ENCODE measurements at regions not wholly inside any gene's neighbourhood (a gene's known extent, or its start where the extent isn't known, plus 50 kb on each side); places are given as distances from the start of the nearest gene placed in this dataset.

- TF ChIP-seq, protein P1, sequence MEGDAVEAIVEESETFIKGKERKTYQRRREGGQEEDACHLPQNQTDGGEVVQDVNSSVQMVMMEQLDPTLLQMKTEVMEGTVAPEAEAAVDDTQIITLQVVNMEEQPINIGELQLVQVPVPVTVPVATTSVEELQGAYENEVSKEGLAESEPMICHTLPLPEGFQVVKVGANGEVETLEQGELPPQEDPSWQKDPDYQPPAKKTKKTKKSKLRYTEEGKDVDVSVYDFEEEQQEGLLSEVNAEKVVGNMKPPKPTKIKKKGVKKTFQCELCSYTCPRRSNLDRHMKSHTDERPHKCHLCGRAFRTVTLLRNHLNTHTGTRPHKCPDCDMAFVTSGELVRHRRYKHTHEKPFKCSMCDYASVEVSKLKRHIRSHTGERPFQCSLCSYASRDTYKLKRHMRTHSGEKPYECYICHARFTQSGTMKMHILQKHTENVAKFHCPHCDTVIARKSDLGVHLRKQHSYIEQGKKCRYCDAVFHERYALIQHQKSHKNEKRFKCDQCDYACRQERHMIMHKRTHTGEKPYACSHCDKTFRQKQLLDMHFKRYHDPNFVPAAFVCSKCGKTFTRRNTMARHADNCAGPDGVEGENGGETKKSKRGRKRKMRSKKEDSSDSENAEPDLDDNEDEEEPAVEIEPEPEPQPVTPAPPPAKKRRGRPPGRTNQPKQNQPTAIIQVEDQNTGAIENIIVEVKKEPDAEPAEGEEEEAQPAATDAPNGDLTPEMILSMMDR (IDR thresholded peaks at IDR 0.05; ENCODE audit: borderline replicate concordance) = no peak
- intact Hi-C loops (cut with micrococcal nuclease) = no loop called here
- no peak for DNase-seq
- no peaks in the 10 kb centered on the region for H3K4me1 ChIP-seq
- no peak overlapping the region for H3K27ac ChIP-seq (replicated peaks)
- no peak overlapping the region for H3K4me3 ChIP-seq
- no peaks in the 10 kb centered on the region for H3K9me3 ChIP-seq (replicated peaks)
- H3K27me3 ChIP-seq (ENCODE audit: low read depth) = peaks cover 20% of the 10 kb centered on the region
- no peaks in the 10 kb centered on the region for H3K36me3 ChIP-seq
These were observed 190.9 kb upstream of the TUT7 start for GRCh38 chr9:86545090-86545489.

DNA sequence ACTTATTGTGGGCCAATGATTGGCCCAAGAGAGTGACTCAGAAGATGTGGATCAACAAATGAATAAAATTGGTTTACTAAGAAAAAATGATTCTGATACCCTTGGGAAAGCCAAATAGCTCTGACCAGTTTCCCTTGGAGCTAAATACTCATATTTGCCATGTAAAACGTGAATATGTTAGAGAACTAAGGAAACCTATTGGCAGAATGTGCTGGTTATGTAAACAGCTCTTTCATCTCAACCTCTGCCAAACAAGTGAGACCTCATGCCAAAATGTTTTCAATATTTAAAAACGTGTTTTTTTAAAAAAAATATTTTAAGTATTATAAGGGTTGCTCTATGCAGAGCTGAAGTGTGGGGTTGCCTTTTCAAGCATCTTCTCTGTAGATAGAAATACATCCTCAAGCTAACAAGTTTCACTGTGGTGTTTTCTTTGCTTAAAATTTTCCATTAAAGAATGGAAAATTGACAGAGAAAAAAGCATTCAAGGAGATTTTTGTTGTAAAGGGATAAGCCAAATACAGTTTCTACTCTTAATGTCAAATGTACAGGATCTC lies 186.9 kb upstream of the TUT7 start:
- H3K36me3 ChIP-seq = no peaks in the 10 kb centered on the region
- TF ChIP-seq, protein P1 (IDR thresholded peaks at IDR 0.05; ENCODE audit: borderline replicate concordance) = no peak
- H3K4me1 ChIP-seq = no peaks in the 10 kb centered on the region
- H3K27me3 ChIP-seq (ENCODE audit: low read depth) = no peaks in the 10 kb centered on the region
- no peak overlapping the region for H3K4me3 ChIP-seq
- peaks cover 8% of the 10 kb centered on the region for H3K9me3 ChIP-seq (replicated peaks)
- H3K27ac ChIP-seq (replicated peaks) = no peak overlapping the region
- intact Hi-C loops (cut with micrococcal nuclease) = no loop called here
- no peak for DNase-seq

GRCh38 chr9:86535406-86535915 lies 181.3 kb upstream of the TUT7 start:
- Histone ChIP-seq H3K4me1 (no peaks in the 10 kb centered on the region), H3K27me3 (ENCODE audit: low read depth) (peaks cover 1% of the 10 kb centered on the region), H3K27ac (replicated peaks) (no peak overlapping the region), H3K4me3 (no peak overlapping the region), H3K36me3 (no peaks in the 10 kb centered on the region), H3K9me3 (replicated peaks) (peaks cover 9% of the 10 kb centered on the region)
- TF ChIP-seq, protein P1 (IDR thresholded peaks at IDR 0.05; ENCODE audit: borderline replicate concordance) = no peak
- intact Hi-C loops (cut with micrococcal nuclease) = no loop called here
- no peak for DNase-seq

- intact Hi-C loops (cut with micrococcal nuclease) = no loop called here
- Histone ChIP-seq H3K27ac (replicated peaks) (peak overlapping the region; percentile 59), H3K27me3 (ENCODE audit: low read depth) (peaks cover 6% of the 10 kb centered on the region), H3K4me1 (no peaks in the 10 kb centered on the region), H3K36me3 (no peaks in the 10 kb centered on the region), H3K9me3 (replicated peaks) (peaks cover 9% of the 10 kb centered on the region), H3K4me3 (no peak overlapping the region)
- TF ChIP-seq, protein P1 (IDR thresholded peaks at IDR 0.05; ENCODE audit: borderline replicate concordance) = no peak
- DNase-seq = no peak
These were observed 180.5 kb upstream of the TUT7 start for GRCh38 chr9:86534572-86535258.

- H3K9me3 ChIP-seq (replicated peaks) = peaks cover 7% of the 10 kb centered on the region
- no peaks in the 10 kb centered on the region for H3K36me3 ChIP-seq
- no peak for DNase-seq
- intact Hi-C loops (cut with micrococcal nuclease) = no loop called here
- H3K27me3 ChIP-seq (ENCODE audit: low read depth) = peaks cover 31% of the 10 kb centered on the region
- no peak overlapping the region for H3K27ac ChIP-seq (replicated peaks)
- TF ChIP-seq, protein P1 (IDR thresholded peaks at IDR 0.05; ENCODE audit: borderline replicate concordance) = no peak
- no peaks in the 10 kb centered on the region for H3K4me1 ChIP-seq
- no peak overlapping the region for H3K4me3 ChIP-seq
These were observed 177.9 kb upstream of the TUT7 start for GRCh38 chr9:86531971-86532640.
